ENCODE measurements at regions not wholly inside any gene's neighbourhood (a gene's known extent, or its start where the extent isn't known, plus 50 kb on each side); places are given as distances from the start of the nearest gene placed in this dataset.

DNA sequence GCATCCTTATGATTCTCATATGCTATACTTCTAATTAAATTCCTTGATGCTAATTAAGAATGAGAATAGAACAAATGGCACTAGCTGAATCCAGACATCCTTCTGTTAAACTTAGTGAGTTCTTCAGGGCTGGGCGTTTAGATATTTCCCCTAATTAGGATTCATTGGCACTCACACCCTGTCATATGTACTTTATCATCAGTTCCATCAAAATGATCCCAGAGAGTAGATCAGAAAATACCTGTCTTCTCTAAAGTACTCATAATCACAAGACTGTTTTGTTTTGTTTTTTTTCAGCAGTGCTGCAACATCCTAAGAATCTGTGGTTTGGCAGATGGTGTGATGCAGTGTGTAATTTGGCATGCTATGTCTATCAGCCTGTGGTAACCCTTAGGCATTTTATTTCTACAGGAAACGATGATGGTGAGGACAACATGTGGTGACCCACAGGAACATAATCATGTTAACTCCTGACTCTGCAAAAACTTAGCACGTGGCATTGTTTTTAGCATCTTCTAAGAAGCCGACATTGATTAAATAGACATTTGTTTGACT, 2528.4 kb downstream of the ARAP2 start:
- Histone ChIP-seq H3K23ac (ENCODE audit: insufficient read length, low read depth, low read length) (no peak overlapping the region), H4K20me1 (ENCODE audit: control insufficient read depth, insufficient read depth, insufficient read length) (no peaks in the 10 kb centered on the region), H3K9ac (ENCODE audit: extremely low read depth, insufficient read length, low read length) (no peak overlapping the region), H2BK120ac (ENCODE audit: low read depth, low read length, poor library complexity, severe bottlenecking) (no peak overlapping the region), H3K27ac (ENCODE audit: insufficient read length, low read depth, low read length) (no peak overlapping the region), H3K4ac (ENCODE audit: low read depth, low read length) (no peak overlapping the region), H3K18ac (ENCODE audit: insufficient read length, low read depth, low read length) (no peak overlapping the region), H4K5ac (ENCODE audit: insufficient read length, low read depth, low read length) (no peak overlapping the region), H3K79me2 (ENCODE audit: insufficient read depth, low read length) (no peaks in the 10 kb centered on the region), H3K14ac (ENCODE audit: insufficient read depth, low read length) (no peak overlapping the region), H2BK20ac (ENCODE audit: low read depth, low read length, poor library complexity, severe bottlenecking) (no peak overlapping the region), H2BK12ac (ENCODE audit: insufficient read length, low read depth, low read length) (no peak overlapping the region), H3K4me2 (ENCODE audit: insufficient read depth, insufficient read length, low read length) (no peak overlapping the region), H3K79me1 (ENCODE audit: insufficient read depth, low read depth, low read length, poor library complexity, severe bottlenecking) (no peaks in the 10 kb centered on the region), H4K91ac (ENCODE audit: insufficient read length, low read depth, low read length) (no peak overlapping the region), H3K56ac (ENCODE audit: insufficient read length, low read depth, low read length) (no peak overlapping the region), H3K23me2 (ENCODE audit: insufficient read length, low read depth, low read length, poor library complexity, severe bottlenecking) (no peaks in the 10 kb centered on the region), H3T11ph (ENCODE audit: low read length) (no peak overlapping the region), H2BK5ac (ENCODE audit: insufficient read length, low read length) (no peak overlapping the region), H3K4me1 (ENCODE audit: insufficient read depth, low read length) (no peaks in the 10 kb centered on the region), H2AFZ (ENCODE audit: low read length) (no peak overlapping the region), H2BK15ac (ENCODE audit: low read depth, low read length) (no peak overlapping the region), H4K8ac (replicated peaks; ENCODE audit: insufficient read length, low read depth, low read length) (no peak overlapping the region), H2AK5ac (ENCODE audit: insufficient read length, low read length) (no peak overlapping the region), H3K27me3 (ENCODE audit: insufficient read depth, low read length) (no peaks in the 10 kb centered on the region), H3K9me3 (ENCODE audit: control insufficient read depth, low read depth, low read length) (no peaks in the 10 kb centered on the region)
- Mint-ChIP-seq H3K9me3 (peaks cover 13 to 18% of the 10 kb centered on the region in 2 experiments), H3K27ac (no peak overlapping the region), H3K36me3 (ENCODE audit: insufficient read depth in 1 of 3, low read depth in 3 of 3) (peaks cover 2 to 17% (median 5%) of the 10 kb centered on the region in 3 experiments), H3K27me3 (ENCODE audit: low read depth) (no peaks in the 10 kb centered on the region), H3K4me1 (no peaks in the 10 kb centered on the region), H3K4me3 (no peak overlapping the region)
- TF ChIP-seq, protein P1, sequence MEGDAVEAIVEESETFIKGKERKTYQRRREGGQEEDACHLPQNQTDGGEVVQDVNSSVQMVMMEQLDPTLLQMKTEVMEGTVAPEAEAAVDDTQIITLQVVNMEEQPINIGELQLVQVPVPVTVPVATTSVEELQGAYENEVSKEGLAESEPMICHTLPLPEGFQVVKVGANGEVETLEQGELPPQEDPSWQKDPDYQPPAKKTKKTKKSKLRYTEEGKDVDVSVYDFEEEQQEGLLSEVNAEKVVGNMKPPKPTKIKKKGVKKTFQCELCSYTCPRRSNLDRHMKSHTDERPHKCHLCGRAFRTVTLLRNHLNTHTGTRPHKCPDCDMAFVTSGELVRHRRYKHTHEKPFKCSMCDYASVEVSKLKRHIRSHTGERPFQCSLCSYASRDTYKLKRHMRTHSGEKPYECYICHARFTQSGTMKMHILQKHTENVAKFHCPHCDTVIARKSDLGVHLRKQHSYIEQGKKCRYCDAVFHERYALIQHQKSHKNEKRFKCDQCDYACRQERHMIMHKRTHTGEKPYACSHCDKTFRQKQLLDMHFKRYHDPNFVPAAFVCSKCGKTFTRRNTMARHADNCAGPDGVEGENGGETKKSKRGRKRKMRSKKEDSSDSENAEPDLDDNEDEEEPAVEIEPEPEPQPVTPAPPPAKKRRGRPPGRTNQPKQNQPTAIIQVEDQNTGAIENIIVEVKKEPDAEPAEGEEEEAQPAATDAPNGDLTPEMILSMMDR (conservative IDR thresholded peaks at IDR 0.05) = no peak
- WGBS (ENCODE audit: extremely low coverage, insufficient read length, low lambda C conversion rate) = no CpG with 5 or more reads among the region's 4 CpGs
- DNase-seq = no peak

All from H9 (cell line).